ENCODE measurements at regions not wholly inside any gene's neighbourhood (a gene's known extent, or its start where the extent isn't known, plus 50 kb on each side); places are given as distances from the start of the nearest gene placed in this dataset.
A peak's percentile ranks its signal among the peaks of the same experiment; 100 is the strongest.
"Not testable (repeated sequence)": the region's sequence is repeated elsewhere in the genome, so short reads cannot be mapped to it uniquely, and the experiment has no call there.

DNA sequence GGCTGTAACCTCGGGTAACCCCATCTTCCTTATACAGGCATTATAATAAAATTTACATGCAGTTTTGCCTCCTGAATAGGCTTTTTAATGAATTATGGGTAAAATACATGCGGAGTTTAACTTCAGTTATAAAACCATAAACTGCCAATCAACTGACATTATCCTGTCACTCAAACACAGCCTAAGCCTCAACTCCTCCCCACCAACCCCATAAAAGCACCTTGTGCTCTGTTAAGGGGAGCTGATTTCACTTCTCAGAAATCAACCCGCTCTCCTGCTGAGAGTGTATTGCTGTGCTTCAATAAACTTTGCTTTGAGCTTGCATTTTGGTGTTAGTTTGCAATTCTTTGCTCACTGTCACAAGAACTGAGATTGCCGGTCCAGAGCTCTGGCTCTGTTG lies 1812.2 kb downstream of the BRINP3 start:
- no peak for DNase-seq

DNA sequence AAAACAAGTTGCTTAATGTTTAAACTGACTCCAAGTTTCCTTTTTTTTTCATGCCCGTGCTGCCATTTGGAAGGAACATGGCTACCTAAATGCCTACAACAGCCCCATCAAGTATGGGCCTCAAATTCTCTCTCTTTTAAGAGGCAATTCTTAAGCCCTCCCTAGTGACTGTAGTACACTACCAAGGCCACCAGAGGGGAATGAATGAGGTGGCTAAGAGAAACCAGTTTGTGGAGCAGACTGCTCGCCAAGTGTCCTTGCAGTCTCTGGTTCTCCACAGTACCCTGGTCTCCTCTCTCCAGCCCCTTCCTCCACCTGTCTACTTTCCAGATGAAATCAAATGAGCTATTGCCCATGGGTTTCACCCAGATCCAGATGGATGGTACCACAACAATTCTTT lies 1809.6 kb downstream of the BRINP3 start:
- DNase-seq = no peak

DNA sequence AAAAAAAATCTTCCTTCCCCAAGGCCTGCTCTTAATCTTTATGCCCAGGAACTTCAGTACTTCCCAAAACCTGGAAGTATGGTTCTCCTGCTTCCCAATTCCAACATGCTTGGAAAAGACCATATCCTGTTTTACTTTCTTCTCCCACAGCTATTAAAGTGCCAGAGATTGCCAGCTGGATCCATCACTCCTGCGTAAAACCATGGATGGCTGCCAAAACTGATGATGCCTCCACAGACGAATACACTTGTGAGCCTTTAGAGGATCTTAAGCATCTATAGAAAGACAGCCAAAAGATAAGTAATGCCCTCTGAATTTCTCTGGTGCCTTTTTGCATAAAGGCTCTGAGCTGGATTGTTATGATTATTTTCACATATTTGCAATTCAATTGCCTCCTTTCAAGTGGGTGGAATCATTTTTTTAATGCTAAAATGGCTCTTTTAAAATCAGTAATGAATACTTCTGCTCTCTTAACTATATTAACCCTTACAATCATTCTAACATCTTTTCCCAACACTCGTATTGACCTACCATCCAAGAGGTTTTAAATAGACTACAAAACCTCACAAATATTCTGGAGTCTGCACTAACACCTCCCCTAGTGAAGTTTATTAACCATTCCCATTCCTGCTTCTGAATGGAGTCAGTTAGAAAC lies 1807.8 kb downstream of the BRINP3 start:
- peak; percentile 35 for DNase-seq

DNA sequence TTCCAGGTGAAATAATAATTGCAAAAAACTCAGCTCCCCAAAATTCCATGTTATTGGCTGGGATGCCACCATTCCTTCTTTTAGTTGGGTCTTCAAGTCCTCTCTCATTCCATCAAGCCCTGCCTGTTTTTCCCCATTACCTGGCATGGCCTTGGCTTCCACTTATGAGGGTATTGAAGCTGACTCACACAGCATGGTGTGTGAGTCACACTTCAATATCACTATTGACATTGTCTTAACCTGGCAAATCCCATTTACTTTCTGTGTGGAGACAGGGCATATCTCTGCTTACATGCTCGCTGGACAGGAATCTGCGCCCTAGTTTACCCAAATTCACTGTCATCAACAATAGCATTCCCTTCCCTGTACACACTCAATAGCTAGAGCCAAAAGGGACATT lies 1806.8 kb downstream of the BRINP3 start:
- peak; percentile 50 for DNase-seq

DNA sequence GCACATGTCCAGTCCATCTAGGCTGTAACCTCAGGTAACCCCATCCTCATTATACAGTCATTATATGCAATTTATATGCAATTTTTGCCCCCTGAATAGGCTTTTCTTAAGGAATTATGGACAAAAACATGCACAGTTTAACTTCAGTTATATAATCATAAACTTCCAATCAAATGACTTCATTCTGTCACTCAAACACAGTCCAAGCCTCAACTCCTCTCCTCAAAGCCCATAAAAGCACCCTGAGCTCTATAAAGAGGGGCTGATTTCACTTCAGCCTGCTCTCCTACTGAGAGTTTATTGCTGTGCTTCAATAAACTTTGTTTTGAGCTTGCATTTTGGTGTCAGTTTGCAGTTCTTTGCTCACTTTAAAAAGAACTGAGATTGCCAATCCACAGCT lies 1805.5 kb downstream of the BRINP3 start:
- DNase-seq = no peak

DNA sequence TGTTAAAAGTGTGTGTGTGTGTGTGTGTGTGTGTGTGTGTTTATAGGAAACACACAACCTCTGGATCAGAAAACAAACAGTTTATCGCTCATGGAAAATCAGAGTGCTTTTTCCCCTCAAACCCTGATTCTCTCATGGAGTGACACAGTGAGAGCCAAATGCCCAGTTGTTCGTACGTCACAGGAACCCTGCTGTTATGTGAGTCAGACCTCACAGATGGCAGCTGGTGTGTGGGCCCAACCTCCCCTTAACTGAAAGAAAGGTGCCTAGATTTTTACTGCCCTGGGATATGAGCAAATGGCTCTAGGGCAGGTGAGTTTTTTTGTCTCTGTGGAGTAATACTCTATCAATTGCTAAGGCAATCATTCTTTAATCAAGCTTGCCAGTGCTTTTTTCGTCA lies 1788.1 kb downstream of the BRINP3 start:
- DNase-seq = no peak

DNA sequence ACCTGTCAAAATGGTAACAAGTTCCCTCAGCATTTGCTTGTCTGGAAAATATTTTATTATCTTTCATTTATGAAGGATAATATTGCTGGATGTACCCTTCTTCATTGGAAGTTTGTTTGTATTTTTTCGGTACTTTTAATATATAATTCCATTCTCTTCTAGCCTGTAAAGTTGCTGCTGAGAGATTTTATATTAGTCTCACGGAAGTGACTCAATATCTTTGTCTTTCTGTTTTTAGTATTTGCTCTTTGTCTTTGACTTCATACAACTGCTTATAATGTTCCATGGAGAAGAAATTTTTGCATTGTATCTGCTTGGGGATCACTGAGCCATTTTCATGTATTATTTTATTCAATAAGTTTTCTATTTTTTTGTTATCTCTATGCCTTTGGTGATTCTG lies 1777.5 kb downstream of the BRINP3 start:
- no peak for DNase-seq

DNA sequence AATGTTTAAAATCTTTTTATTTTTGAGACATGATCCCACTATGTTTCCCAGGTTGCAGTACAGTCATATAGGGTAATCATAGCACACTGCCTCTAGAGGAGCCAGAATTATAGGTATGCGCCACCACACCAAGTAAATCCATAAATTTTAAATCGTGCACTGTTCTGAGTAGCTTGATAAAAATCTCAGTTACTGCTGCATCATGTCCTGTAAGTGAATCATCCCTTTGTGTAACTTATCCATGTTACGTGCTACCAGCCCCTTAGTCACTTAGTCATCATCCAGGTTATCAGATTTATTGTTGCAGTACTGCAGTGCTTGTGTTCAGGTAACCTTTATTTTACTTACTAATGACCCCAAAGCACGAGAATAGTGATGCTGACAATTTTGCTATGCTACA lies 1770.9 kb downstream of the BRINP3 start:
- peak; percentile 91 for DNase-seq

DNA sequence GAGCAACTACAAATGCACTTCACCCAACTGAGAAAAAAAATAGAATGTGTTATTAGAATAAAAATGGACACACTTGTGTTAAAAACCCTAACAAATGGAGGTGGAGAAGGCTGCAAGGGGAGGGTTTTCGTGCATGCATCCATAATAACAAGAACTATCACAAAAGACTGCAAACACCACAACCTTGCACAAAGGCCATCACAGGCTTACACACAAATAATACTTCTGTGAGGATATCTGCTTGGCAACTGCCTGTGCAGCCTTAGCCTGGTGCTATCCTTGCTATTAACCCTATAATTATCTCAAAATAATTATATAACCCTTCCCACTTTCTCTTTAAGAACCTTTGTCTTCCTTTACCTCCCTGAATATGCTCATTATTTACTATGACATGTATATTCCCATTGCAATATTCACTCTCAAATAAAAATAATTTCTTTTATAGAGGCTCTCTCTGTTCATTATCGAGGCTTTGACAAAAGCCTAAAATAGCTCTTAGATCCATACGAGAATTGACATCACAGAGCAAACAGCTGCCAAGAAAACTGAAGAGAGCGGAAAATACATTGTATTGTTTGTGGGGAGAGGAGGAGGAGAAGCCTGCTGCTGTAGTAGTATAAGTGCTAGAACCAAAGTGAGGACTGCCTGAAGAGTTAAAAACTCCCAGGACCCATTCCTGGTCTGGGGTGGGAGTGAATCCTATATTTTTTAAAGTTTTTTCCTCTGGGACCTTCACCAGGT lies 1768.7 kb downstream of the BRINP3 start:
- peak; percentile 69 for DNase-seq

DNA sequence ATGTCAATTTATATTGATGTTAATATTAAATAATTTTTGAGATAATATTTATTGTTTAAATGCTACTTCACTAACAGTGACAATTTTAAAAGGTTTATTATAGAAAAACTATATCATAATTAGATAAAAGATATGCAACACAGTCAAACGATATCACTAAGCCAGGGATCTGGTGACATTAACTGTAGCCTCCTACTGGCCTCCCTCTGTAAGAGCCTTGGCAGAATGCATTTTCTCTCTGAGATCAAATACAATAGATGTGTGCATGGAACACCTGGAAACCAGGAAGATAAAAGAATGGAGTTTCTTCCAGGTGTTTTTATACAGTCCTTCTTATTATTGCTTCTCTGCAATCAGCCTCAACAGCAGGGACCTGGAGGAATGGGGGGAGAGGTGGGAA lies 1762.1 kb downstream of the BRINP3 start:
- no peak for DNase-seq

DNA sequence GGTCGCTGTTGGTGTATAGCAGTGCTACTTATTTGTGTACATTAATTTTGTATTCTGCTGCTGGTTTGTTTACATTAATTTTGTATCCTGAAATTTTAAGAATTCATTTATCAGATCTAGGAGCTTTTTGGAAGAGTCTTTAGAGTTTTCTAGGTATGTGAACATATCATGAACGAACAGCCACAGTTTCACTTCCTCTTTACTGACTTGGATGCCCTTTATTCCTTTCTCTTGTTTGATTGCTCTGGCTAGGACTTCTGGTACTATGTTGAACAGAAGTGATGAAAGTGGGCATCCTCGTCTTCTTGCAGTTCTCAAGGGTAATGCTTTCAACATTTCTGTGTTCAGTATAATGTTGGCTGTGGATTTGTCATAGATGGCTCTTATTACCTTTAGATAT lies 1757.9 kb downstream of the BRINP3 start:
- DNase-seq = no peak

DNA sequence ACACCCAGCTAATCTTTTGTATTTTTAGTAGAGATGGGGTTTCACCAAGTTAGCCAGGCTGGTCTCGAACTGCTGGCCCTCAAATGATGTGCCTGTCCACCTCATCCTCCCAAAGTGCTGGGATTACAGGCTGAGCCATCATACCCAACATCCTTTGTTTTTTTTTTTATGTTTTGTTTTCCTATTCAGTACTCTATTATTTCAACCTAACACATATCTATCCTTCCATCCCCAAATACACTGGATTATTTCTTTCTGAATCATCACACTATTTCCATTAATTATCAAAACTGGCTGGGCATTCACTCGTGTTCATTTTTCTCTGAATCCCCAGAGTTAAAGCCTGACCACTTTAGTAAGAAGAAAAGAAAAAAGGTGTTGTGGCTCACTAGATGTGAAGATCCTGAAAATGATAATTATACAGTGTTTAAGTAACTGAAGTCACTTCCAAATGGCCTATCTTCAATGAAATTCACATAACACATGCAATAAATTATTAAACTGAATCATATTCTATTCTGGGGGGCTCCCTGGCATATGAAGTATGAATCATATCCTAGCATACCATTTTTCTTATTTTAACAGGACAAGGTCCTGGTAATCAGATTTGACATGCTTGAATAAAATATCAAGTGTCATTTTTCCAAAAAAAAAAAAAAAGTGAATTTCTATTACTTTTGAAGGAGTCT lies 1754.2 kb downstream of the BRINP3 start:
- no peak for DNase-seq

DNA sequence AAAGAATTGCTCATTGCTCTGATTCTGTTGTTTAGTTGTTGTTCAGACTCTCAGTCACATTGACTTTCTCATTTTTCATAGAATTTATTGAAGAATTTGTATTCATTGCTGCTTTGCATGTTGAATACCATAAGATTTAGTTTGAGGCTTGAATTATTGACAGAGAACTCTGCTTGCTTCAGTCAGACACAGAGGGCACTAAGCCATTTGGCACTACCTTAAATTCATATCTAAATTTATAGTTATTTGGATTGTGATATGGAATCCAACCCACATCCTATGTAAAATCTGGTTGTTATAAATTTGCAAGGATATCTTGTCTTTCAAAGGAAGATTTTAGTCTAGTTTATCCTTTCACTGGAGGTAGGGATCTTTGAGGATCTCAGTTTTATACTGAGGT lies 1748.6 kb downstream of the BRINP3 start:
- DNase-seq = no peak

DNA sequence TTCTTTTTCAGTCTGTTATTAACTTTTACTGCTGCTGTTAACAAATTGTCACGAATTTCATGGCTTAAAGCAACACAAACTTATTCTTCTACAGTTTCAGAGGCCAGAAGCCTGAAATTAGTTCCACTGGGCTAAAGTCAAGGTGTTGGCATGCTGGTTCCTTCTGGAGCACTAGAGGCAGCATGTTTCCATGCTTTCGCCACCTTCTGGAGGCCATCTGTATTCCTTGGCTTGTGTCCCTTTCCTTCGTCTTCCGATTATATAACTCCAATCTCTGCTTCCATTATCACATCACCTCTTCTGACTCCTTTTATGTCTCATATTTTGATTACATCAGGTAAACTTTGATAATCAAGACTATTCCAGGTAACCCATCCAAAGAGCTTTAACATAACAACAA lies 1742.1 kb downstream of the BRINP3 start:
- no peak for DNase-seq

DNA sequence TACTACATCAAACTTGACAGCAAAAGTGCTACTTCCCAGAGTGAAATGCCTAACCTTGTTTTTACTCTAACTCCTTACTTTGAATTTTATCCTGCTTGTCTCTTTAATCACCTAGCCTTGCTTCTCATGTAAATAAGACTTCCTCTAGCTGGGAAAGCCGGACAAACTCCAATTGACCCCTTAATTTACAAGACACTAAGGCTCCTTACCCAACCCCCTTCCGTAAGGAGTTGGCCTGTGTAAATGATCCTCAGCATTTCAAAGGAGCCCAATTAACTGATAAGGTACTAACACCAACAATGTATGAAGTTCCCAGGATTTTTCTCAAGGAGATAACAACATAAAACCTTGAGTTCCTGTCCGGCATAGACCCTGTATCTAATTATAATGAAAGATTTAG lies 1728.4 kb downstream of the BRINP3 start:
- not testable (repeated sequence) for DNase-seq

DNA sequence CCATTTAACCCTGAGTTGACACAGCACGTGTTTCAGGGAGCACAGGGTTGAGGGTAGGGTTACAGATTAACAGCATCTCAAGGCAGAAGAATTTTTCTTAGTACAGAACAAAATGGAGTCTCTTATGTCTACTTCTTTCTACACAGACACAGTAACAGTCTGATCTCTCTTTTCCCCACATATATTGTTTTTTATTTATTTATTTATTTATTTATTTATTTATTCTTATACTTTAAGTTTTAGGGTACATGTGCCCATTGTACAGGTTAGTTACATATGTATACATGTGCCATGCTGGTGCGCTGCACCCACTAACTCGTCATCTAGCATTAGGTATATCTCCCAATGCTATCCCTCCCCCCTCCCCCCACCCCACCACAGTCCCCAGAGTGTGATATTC lies 1725.6 kb downstream of the BRINP3 start:
- not testable (repeated sequence) for DNase-seq

DNA sequence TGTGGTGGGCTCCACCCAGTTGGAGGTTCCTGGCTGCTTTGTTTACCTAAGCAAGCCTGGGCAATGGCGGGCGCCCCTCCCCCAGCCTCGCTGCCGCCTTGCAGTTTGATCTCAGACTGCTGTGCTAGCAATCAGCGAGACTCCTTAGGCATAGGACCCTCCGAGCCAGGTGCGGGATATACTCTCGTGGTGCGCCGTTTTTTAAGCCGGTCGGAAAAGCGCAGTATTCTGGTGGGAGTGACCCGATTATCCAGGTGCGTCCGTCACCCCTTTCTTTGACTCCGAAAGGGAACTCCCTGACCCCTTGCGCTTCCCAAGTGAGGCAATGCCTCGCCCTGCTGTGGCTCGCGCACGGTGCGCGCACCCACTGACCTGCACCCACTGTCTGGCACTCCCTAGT lies 1719.9 kb downstream of the BRINP3 start:
- not testable (repeated sequence) for DNase-seq

DNA sequence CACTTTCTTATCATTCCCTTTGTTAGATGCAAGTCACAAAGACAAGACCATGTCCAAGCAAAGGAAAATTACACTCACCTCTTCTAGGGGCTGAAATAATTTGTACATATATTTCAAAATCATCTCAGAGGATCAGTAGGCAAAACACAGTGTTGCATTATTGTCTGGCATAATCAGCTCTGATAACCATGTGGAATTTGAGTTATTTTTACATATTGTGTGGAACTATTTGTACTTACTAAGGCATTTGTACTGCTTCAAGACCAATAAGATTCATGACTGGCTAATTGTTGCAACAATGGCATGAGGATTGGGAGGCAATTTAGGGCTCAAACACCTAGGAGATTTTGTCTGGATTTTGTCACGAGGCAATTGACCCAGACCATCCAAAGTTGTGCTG lies 1716.4 kb downstream of the BRINP3 start:
- DNase-seq = no peak

DNA sequence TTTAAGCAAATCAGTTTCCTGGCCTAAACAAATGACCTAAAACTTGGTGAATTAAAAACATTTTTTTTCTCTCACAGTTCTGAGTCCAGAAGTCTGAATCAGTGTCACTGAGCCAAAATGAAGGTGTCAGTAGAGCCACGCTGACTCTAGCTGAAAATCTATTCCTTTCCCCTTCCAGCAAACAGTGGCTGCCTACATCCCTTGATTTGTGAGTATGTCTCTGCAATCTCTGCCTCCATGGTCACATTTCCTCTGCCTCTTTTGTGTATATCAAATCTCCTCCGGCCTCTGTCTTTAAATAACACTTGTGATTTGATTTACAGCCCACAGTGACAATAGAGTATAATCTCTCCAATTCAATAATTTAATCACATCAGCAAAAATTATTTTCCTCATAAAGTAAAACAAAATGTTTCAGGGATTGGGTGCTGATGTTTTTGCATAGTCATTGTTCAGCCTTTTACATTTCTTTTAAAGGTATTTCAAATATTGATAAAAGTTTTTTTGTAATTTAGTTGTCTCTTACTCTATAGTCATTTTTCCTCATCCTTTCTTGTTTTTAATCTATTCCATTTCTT lies 1715.4 kb downstream of the BRINP3 start:
- DNase-seq = no peak

DNA sequence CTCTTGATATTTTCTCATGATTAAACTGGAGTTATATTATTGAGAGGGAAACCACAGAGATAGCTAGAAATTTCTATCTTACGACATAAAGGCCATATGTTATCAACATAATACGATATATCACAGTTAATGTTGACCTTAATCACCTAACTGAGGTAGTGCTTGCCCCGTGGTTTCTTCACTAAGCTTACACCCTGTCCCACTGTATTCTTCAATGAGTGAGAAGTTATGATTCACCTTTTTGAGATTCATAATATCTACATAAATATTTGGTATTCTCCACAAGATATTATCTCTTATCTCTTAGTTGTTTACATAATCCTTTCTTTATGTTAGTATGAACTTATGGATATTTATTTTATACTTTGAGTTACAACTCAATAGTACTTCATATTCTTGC lies 1714.1 kb downstream of the BRINP3 start:
- no peak for DNase-seq

DNA sequence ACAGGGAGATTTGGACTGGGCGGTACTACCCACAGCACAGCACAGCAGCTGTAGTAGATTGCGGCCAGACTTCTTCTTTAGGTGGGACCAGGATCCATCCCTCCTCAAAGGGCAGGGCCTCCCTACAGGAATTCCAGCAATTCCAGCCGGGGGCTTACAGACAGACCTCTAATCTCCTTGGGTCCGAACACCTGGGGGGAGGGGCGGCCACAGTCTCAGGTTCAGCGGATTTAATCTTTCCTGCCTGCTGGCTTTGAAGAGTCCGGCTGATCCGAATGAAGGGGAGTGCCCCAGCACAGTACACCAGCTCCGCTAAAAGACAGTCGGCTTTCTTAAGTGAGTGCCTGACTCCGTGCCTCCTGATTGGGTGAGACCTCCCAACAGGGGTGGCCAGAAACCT lies 1708.5 kb downstream of the BRINP3 start:
- DNase-seq = no peak

DNA sequence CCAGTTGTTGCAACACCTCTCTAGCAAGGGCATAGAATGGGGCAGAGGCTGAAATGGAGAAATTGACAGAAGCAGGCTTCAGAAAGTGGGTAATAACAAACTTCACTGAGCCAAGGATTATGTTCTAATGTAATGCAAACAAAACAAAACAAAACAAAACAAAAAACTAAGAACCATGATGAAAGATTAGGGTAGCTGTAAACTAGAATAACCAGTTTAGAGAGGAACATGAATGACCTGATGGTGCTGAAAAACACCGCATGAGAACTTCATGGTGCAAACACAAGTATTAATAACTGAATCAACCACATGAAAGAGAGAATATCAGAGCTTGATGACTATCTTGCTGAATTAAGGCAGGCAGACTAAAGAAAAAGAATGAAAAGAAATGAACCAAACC lies 1707.7 kb downstream of the BRINP3 start:
- DNase-seq = no peak

DNA sequence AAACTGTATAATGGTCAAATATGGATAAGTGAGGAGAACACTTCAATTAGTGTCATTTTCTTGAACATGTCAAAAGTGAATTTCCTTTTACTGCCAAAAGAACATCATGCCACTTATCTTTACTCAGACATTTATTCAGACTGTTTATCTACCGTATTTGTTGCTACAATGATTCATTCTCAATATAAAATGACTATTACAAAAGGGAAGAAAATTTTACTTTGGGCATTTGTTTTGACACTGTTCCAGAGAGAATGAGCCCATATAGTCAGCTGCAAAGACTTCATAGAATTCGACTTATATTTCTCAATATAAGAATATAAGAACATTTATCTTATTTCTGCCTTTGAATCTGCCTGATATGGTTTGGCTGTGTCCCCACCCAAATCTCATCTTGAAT lies 1699.1 kb downstream of the BRINP3 start:
- DNase-seq = no peak

All from dermis blood vessel endothelial cell (primary cell).